DND-41 (cell line): ENCODE measurements at regions not wholly inside any gene's neighbourhood (a gene's known extent, or its start where the extent isn't known, plus 50 kb on each side); places are given as distances from the start of the nearest gene placed in this dataset.

Experiments used
- CTCF ChIP-seq: IDR thresholded peaks from 2 replicates; pipeline ENCODE4 v1.5.1; 2012; ENCODE audit warnings: borderline replicate concordance, low read length, moderate library complexity, mild to moderate bottlenecking; ENCODE audit not compliant: poor library complexity, severe bottlenecking; ENCODE audit errors: extremely low read depth
- EZH2 ChIP-seq: IDR thresholded peaks from 3 replicates; pipeline ENCODE4 v1.6.1; 2012; ENCODE audit warnings: borderline replicate concordance, low read depth, mild to moderate bottlenecking, moderate library complexity, low read length, inconsistent platforms; ENCODE audit not compliant: severe bottlenecking

GRCh38 chr5:148921350-148921749 lies 94.9 kb downstream of the ADRB2 start:
- TF ChIP-seq CTCF (no peak), EZH2 (no peak)
